Activated B cell treated with CpG ODN at 0.5 μM for 24 hours (primary cell): ENCODE measurements at regions not wholly inside any gene's neighbourhood (a gene's known extent, or its start where the extent isn't known, plus 50 kb on each side); places are given as distances from the start of the nearest gene placed in this dataset.
"Not testable (repeated sequence)": the region's sequence is repeated elsewhere in the genome, so short reads cannot be mapped to it uniquely, and the experiment has no call there.

Source experiments
- ATAC-seq: fragments of 200-7000 bp; cut with Tn5 transposase; one replicate; pipeline ENCODE4 v1.10.0; 2021; ENCODE audit warnings: low read depth, mild to moderate bottlenecking, moderate library complexity
- CTCF ChIA-PET: fragments of 350-600 bp; sonication (Branson Sonifier 250); formaldehyde crosslinking; loops from one replicate; lab custom pipeline; 2021; ENCODE audit warnings: antibody characterized with exemption; lab: Charles Lee
- POLR2A ChIA-PET: fragments of 350-600 bp; sonication (Branson Sonifier 250); formaldehyde crosslinking; loops from one replicate; lab custom pipeline; 2021; ENCODE audit warnings: antibody characterized with exemption; lab: Charles Lee
- DNase-seq: peaks from one replicate; pipeline ENCODE4 v3.0.0; 2022
- H3K27ac Mint-ChIP-seq: one replicate; pipeline ENCODE4 v1.8.0; 2020; ENCODE audit warnings: mixed read lengths
- H3K27me3 Mint-ChIP-seq: one replicate; pipeline ENCODE4 v1.8.0; 2021; ENCODE audit warnings: mixed read lengths
- H3K36me3 Mint-ChIP-seq: one replicate; pipeline ENCODE4 v1.8.0; 2021; ENCODE audit warnings: low read depth, mixed read lengths
- H3K4me1 Mint-ChIP-seq: one replicate; pipeline ENCODE4 v1.8.0; 2021; ENCODE audit warnings: mixed read lengths
- H3K4me3 Mint-ChIP-seq: one replicate; pipeline ENCODE4 v1.8.0; 2020; ENCODE audit warnings: mild to moderate bottlenecking, mixed read lengths
- H3K9me3 Mint-ChIP-seq: one replicate; pipeline ENCODE4 v1.8.0; 2020; ENCODE audit warnings: mixed read lengths
- CTCF ChIP-seq: fragments of 200-600 bp; IDR thresholded peaks from one replicate; pipeline ENCODE4 v1.8.0; 2022; ENCODE audit warnings: antibody characterized with exemption, mild to moderate bottlenecking
- intact Hi-C: fragments of 100-400 bp; cut with micrococcal nuclease; formaldehyde crosslinking; loops from one replicate; pipeline ENCODE4 v1.15.1; 2024

- intact Hi-C loops, H3K4me3 Mint-ChIP-seq, CTCF ChIA-PET, ATAC-seq, H3K36me3 Mint-ChIP-seq, DNase-seq, POLR2A ChIA-PET, H3K4me1 Mint-ChIP-seq, H3K27me3 Mint-ChIP-seq, H3K27ac Mint-ChIP-seq: not testable (repeated sequence)
- peaks cover 33% of the 10 kb centered on the region for H3K9me3 Mint-ChIP-seq
Observed at GRCh38 chr16:31581065-31581464, 53.4 kb downstream of the AHSP start.

- H3K4me1 Mint-ChIP-seq, ATAC-seq, POLR2A ChIA-PET, DNase-seq, intact Hi-C loops, CTCF ChIA-PET, H3K27ac Mint-ChIP-seq, H3K27me3 Mint-ChIP-seq, H3K4me3 Mint-ChIP-seq: not testable (repeated sequence)
- peaks cover 48% of the 10 kb centered on the region for H3K9me3 Mint-ChIP-seq
- H3K36me3 Mint-ChIP-seq: peaks cover 15% of the 10 kb centered on the region
Observed at GRCh38 chr16:31601737-31602384, 74.2 kb downstream of the AHSP start.

- ChIA-PET POLR2A (no interaction called here), CTCF (no interaction called here)
- ATAC-seq (no peak), DNase-seq (no peak)
- no peak for TF ChIP-seq CTCF
- peaks cover 27% of the 10 kb centered on the region for H3K9me3 Mint-ChIP-seq
- H3K27ac Mint-ChIP-seq: no peak overlapping the region
- peaks cover 10% of the 10 kb centered on the region for H3K27me3 Mint-ChIP-seq
- H3K36me3 Mint-ChIP-seq: no peaks in the 10 kb centered on the region
- peaks cover 2% of the 10 kb centered on the region for H3K4me1 Mint-ChIP-seq
- intact Hi-C loops: no loop called here
- no peak overlapping the region for H3K4me3 Mint-ChIP-seq
Observed at GRCh38 chr16:31618130-31618529, 90.4 kb downstream of the AHSP start.

GRCh38 chr16:31636433-31636832 is 108.7 kb downstream of the AHSP start:
- ChIA-PET POLR2A (no interaction called here), CTCF (no interaction called here)
- DNase-seq: no peak
- no peak overlapping the region for H3K4me3 Mint-ChIP-seq
- no peaks in the 10 kb centered on the region for H3K4me1 Mint-ChIP-seq
- intact Hi-C loops: no loop called here
- ATAC-seq: no peak
- H3K27ac Mint-ChIP-seq: no peak overlapping the region
- H3K36me3 Mint-ChIP-seq: no peaks in the 10 kb centered on the region
- peaks cover 15% of the 10 kb centered on the region for H3K27me3 Mint-ChIP-seq
- H3K9me3 Mint-ChIP-seq: peaks cover 6% of the 10 kb centered on the region
- TF ChIP-seq CTCF: no peak

GRCh38 chr16:31641279-31641678 is 113.6 kb downstream of the AHSP start:
- H3K27me3 Mint-ChIP-seq: peaks cover 26% of the 10 kb centered on the region
- DNase-seq (no peak), ATAC-seq (no peak)
- TF ChIP-seq CTCF: no peak
- no peaks in the 10 kb centered on the region for H3K4me1 Mint-ChIP-seq
- H3K4me3 Mint-ChIP-seq: no peak overlapping the region
- H3K36me3 Mint-ChIP-seq: no peaks in the 10 kb centered on the region
- peaks cover 7% of the 10 kb centered on the region for H3K9me3 Mint-ChIP-seq
- no peak overlapping the region for H3K27ac Mint-ChIP-seq
- ChIA-PET POLR2A (no interaction called here), CTCF (interaction anchor here (0.8 kb wide), 1 partner anchor 25 kb away, joined by 3 read pairs; no protein-coding TSS in a partner anchor)
- intact Hi-C loops: no loop called here

- H3K27ac Mint-ChIP-seq, H3K4me3 Mint-ChIP-seq, H3K4me1 Mint-ChIP-seq, H3K36me3 Mint-ChIP-seq, intact Hi-C loops, CTCF ChIA-PET, ATAC-seq, POLR2A ChIA-PET, DNase-seq: not testable (repeated sequence)
- Mint-ChIP-seq H3K27me3 (peaks cover 13% of the 10 kb centered on the region), H3K9me3 (peaks cover 14% of the 10 kb centered on the region)
Observed at GRCh38 chr16:31655674-31656073, 128.0 kb downstream of the AHSP start.
